ENCODE measurements at regions not wholly inside any gene's neighbourhood (a gene's known extent, or its start where the extent isn't known, plus 50 kb on each side); places are given as distances from the start of the nearest gene placed in this dataset.

DNA sequence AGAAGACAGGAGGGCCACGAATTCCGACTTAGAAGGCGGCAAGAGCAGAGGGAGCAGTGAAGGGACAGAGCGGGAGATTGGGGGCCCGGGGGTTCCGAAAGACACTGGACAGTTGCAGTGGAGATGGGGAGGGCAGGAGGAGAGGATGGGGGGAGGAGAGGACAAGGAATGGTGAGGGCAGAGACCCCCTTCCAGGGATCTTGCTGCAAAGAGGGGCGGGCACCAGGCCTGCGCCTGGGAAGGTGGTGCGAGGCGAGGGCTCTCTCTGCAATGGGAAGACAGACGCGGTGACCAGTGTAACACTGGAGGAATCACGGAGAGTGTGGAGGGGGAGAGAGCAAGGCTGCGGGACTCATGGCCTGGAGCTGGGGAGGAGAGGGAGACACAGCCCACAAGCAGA is 185.2 kb downstream of the RBFOX3 start:
- Histone ChIP-seq H3K4me3 (ENCODE audit: low read length in 2 of 2) (no peak overlapping the region), H3K36me3 (ENCODE audit: control insufficient read depth in 2 of 2, insufficient read depth in 2 of 2, low read length in 2 of 2) (no peaks in the 10 kb centered on the region), H3K9ac (ENCODE audit: low read depth in 1 of 2, low read length in 2 of 2) (no peak overlapping the region), H3K27me3 (ENCODE audit: control insufficient read depth in 2 of 2, insufficient read depth in 2 of 2, low read length in 2 of 2) (peaks cover 0 to 2% of the 10 kb centered on the region in 2 donors), H3K4me1 (ENCODE audit: control insufficient read depth in 2 of 2, insufficient read depth in 2 of 2, low read length in 2 of 2) (no peaks in the 10 kb centered on the region), H3K27ac (ENCODE audit: low read depth in 2 of 2, low read length in 2 of 2) (no peak overlapping the region), H3K9me3 (ENCODE audit: control insufficient read depth in 2 of 2, low read length in 2 of 2) (no peaks in the 10 kb centered on the region)

DNA sequence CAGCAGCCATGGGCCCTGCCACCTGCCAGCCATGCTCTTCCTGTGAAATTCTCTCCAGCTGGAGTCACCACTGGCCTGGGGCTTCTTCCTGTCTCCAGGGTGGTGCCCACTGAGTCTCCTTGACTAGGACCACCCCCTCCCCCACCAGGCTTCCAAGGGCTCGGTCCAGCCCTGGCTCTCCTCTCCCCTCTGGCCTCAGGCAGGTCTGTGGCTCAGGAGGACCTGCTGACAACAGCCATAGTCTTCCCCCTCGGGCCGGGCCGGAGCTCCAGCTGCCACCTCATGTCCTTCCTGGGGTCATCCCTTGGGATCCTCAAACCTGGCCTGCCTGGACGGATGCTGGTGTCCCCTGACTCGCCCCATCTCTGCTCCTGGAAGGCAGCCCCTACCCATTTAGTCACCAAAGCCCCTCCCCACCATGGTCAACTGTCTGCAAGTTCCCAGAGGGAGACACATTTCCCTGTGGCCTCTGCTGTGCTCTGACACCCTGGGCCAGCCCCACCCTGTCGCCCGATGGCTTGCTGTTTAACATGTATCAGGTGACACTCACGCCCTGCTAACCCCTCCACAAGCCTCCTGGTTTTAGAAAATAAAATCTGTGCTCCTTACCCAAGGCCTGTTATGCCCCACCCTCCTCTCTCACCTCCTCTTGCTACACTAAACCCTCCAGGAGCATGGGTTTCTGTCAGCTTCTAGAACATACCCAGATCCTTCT is 186.2 kb downstream of the RBFOX3 start:
- Histone ChIP-seq H3K4me1 (ENCODE audit: control insufficient read depth in 2 of 2, insufficient read depth in 2 of 2, low read length in 2 of 2) (no peaks in the 10 kb centered on the region), H3K27ac (ENCODE audit: low read depth in 2 of 2, low read length in 2 of 2) (no peak overlapping the region), H3K27me3 (ENCODE audit: control insufficient read depth in 2 of 2, insufficient read depth in 2 of 2, low read length in 2 of 2) (peaks cover 0 to 2% of the 10 kb centered on the region in 2 donors), H3K9me3 (ENCODE audit: control insufficient read depth in 2 of 2, low read length in 2 of 2) (no peaks in the 10 kb centered on the region), H3K36me3 (ENCODE audit: control insufficient read depth in 2 of 2, insufficient read depth in 2 of 2, low read length in 2 of 2) (no peaks in the 10 kb centered on the region), H3K9ac (ENCODE audit: low read depth in 1 of 2, low read length in 2 of 2) (no peak overlapping the region), H3K4me3 (ENCODE audit: low read length in 2 of 2) (no peak overlapping the region)

DNA sequence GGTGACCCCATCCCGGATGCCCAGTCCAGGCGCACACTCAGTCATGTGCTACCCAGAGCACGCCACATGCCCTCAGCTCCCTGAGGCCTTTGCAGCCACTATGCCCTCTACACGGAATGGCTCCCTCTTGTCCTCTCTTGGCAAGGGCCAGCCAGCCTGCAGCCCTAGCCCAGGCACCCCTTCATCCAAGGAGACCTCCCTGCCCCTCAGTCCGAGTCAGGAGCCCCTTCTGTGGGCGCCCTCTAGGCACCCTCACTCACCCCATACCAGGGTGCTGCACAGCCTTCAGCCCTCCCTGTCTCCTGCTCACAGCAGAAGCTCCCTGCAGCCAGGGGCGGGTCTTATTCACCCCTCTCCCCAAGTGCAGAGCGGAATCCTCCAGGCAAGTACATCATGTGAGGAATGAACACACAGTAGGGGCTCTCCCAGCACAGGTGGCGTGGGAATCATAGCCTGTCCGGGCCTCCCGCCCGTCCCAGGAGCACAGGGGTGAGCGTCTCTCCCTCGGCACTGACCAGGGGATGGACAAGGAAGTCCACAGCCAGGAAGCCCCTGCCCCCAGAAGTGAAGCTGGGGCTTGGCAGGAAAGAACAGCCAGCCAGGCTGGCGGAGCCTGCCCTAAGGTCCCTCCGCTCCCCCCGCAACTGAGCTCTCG is 186.9 kb downstream of the RBFOX3 start:
- Histone ChIP-seq H3K9ac (ENCODE audit: low read depth in 1 of 2, low read length in 2 of 2) (no peak overlapping the region), H3K9me3 (ENCODE audit: control insufficient read depth in 2 of 2, low read length in 2 of 2) (no peaks in the 10 kb centered on the region), H3K27ac (ENCODE audit: low read depth in 2 of 2, low read length in 2 of 2) (no peak overlapping the region), H3K36me3 (ENCODE audit: control insufficient read depth in 2 of 2, insufficient read depth in 2 of 2, low read length in 2 of 2) (no peaks in the 10 kb centered on the region), H3K4me3 (ENCODE audit: low read length in 2 of 2) (no peak overlapping the region), H3K4me1 (ENCODE audit: control insufficient read depth in 2 of 2, insufficient read depth in 2 of 2, low read length in 2 of 2) (no peaks in the 10 kb centered on the region), H3K27me3 (ENCODE audit: control insufficient read depth in 2 of 2, insufficient read depth in 2 of 2, low read length in 2 of 2) (peaks cover 0 to 2% of the 10 kb centered on the region in 2 donors)

DNA sequence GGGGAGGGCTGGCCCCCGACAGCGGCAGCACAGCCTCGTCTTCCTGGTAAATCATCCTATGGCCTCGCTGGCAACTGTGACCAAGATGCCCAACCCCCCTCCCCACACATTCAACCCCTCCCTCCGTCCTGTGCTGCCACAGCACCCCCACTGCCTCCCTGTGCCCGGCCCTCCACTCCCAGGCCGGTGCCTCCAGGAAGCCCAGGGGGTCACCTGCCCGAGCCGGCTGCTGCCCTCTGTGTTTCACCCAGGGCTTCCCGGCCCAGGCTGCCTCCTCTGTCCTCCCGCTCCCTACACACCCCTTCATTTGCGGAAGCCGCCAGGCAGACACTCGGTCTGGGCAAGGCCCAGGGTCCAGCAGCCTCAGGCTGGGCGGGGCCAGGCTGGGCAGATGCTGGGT is 188.6 kb downstream of the RBFOX3 start:
- Histone ChIP-seq H3K9me3 (ENCODE audit: control insufficient read depth in 2 of 2, low read length in 2 of 2) (no peaks in the 10 kb centered on the region), H3K9ac (ENCODE audit: low read depth in 1 of 2, low read length in 2 of 2) (no peak overlapping the region), H3K36me3 (ENCODE audit: control insufficient read depth in 2 of 2, insufficient read depth in 2 of 2, low read length in 2 of 2) (no peaks in the 10 kb centered on the region), H3K27ac (ENCODE audit: low read depth in 2 of 2, low read length in 2 of 2) (no peak overlapping the region), H3K4me1 (ENCODE audit: control insufficient read depth in 2 of 2, insufficient read depth in 2 of 2, low read length in 2 of 2) (no peaks in the 10 kb centered on the region), H3K27me3 (ENCODE audit: control insufficient read depth in 2 of 2, insufficient read depth in 2 of 2, low read length in 2 of 2) (no peaks in the 10 kb centered on the region), H3K4me3 (ENCODE audit: low read length in 2 of 2) (no peak overlapping the region)

GRCh38 chr17:79420318-79421243 is 190.3 kb downstream of the RBFOX3 start:
- Histone ChIP-seq H3K36me3 (ENCODE audit: control insufficient read depth in 2 of 2, insufficient read depth in 2 of 2, low read length in 2 of 2) (no peaks in the 10 kb centered on the region), H3K27me3 (ENCODE audit: control insufficient read depth in 2 of 2, insufficient read depth in 2 of 2, low read length in 2 of 2) (peaks cover 0 to 2% of the 10 kb centered on the region in 2 donors), H3K27ac (ENCODE audit: low read depth in 2 of 2, low read length in 2 of 2) (no peak overlapping the region), H3K9ac (ENCODE audit: low read depth in 1 of 2, low read length in 2 of 2) (no peak overlapping the region), H3K9me3 (ENCODE audit: control insufficient read depth in 2 of 2, low read length in 2 of 2) (no peaks in the 10 kb centered on the region), H3K4me3 (ENCODE audit: low read length in 2 of 2) (no peak overlapping the region), H3K4me1 (ENCODE audit: control insufficient read depth in 2 of 2, insufficient read depth in 2 of 2, low read length in 2 of 2) (no peaks in the 10 kb centered on the region)

DNA sequence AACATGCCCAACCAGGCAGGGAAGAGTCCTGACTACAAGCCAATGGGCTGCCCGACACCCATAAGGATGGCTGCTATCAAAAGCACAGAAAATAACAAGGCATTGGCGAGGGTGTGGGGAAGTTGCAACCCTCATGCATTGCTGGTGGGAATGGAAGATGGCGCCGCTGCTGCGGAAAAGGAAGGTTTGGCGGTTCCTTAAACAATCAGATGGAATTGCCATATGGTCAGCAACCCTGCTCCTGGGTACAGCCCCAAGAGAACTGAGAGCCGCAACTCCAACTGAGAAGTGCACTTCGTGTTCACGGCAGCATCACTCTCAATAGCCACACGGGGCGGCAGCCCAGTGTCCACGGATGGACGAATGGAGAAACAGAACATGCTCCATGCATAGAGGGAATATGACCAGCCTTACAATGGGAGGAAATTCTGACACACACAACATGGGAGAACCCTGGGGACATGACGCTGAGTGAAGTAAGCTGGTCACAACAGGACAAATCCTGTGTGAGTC is 193.3 kb downstream of the RBFOX3 start:
- Histone ChIP-seq H3K9ac (ENCODE audit: low read depth in 1 of 2, low read length in 2 of 2) (no peak overlapping the region), H3K27ac (ENCODE audit: low read depth in 2 of 2, low read length in 2 of 2) (no peak overlapping the region), H3K9me3 (ENCODE audit: control insufficient read depth in 2 of 2, low read length in 2 of 2) (no peaks in the 10 kb centered on the region), H3K4me1 (ENCODE audit: control insufficient read depth in 2 of 2, insufficient read depth in 2 of 2, low read length in 2 of 2) (no peaks in the 10 kb centered on the region), H3K36me3 (ENCODE audit: control insufficient read depth in 2 of 2, insufficient read depth in 2 of 2, low read length in 2 of 2) (no peaks in the 10 kb centered on the region), H3K4me3 (ENCODE audit: low read length in 2 of 2) (no peak overlapping the region), H3K27me3 (ENCODE audit: control insufficient read depth in 2 of 2, insufficient read depth in 2 of 2, low read length in 2 of 2) (peaks cover 2 to 4% of the 10 kb centered on the region in 2 donors)

GRCh38 chr17:79415909-79416308 is 194.9 kb downstream of the RBFOX3 start:
- no peaks in the 10 kb centered on the region for H3K4me1 ChIP-seq (ENCODE audit: control insufficient read depth in 2 of 2, insufficient read depth in 2 of 2, low read length in 2 of 2)
- H3K9ac ChIP-seq (ENCODE audit: low read depth in 1 of 2, low read length in 2 of 2): no peak overlapping the region
- H3K36me3 ChIP-seq (ENCODE audit: control insufficient read depth in 2 of 2, insufficient read depth in 2 of 2, low read length in 2 of 2): no peaks in the 10 kb centered on the region
- H3K27ac ChIP-seq (ENCODE audit: low read depth in 2 of 2, low read length in 2 of 2): no peak overlapping the region
- peaks cover 2 to 8% of the 10 kb centered on the region in 2 donors for H3K27me3 ChIP-seq (ENCODE audit: control insufficient read depth in 2 of 2, insufficient read depth in 2 of 2, low read length in 2 of 2)
- no peak overlapping the region for H3K4me3 ChIP-seq (ENCODE audit: low read length in 2 of 2)
- no peaks in the 10 kb centered on the region for H3K9me3 ChIP-seq (ENCODE audit: control insufficient read depth in 2 of 2, low read length in 2 of 2)

DNA sequence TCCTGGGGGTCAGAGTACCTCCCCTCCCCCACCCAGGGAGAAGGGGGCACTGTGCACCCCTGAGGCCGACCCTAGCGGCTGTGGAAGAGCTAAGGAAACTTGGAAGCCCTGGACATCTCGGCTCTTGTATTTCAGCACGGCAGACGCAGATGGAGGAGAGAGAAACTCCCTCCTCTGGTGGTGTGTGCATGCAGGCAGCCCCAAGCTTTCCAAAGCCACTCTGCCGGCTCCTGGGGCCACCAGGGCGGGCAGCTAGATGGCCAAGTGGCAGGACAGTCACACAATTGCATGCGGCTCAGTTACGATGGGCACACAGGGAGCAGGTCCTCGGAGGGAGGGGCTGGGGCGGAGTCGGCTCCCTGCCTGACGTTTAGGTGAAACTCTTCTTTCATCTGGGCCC is 195.5 kb downstream of the RBFOX3 start:
- H3K27me3 ChIP-seq (ENCODE audit: control insufficient read depth in 2 of 2, insufficient read depth in 2 of 2, low read length in 2 of 2): peaks cover 2 to 8% of the 10 kb centered on the region in 2 donors
- H3K27ac ChIP-seq (ENCODE audit: low read depth in 2 of 2, low read length in 2 of 2): no peak overlapping the region

DNA sequence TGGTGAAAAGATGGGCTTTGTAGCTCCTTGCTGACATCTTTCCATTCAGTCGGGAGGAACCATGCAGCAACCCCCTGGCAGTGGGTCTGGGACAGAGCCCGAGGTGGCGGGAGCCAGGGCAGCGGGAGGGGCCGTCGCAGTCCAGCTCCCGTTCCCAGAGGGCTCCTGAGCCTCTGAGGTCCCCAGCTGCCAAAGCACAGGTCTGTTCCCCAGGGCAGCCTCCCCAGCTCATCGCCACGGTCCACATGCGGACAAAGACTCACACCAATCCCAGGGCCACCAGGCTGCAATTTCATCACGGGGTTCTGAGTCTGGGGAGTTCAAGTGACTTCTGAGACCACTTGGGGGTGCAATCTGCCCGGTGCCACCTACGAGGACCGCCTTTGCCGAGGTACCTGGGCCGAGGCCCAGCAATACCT is 196.0 kb downstream of the RBFOX3 start:
- Histone ChIP-seq H3K4me3 (ENCODE audit: low read length in 2 of 2) (no peak overlapping the region), H3K27ac (ENCODE audit: low read depth in 2 of 2, low read length in 2 of 2) (no peak overlapping the region), H3K36me3 (ENCODE audit: control insufficient read depth in 2 of 2, insufficient read depth in 2 of 2, low read length in 2 of 2) (no peaks in the 10 kb centered on the region), H3K27me3 (ENCODE audit: control insufficient read depth in 2 of 2, insufficient read depth in 2 of 2, low read length in 2 of 2) (peaks cover 2 to 8% of the 10 kb centered on the region in 2 donors), H3K9ac (ENCODE audit: low read depth in 1 of 2, low read length in 2 of 2) (no peak overlapping the region), H3K9me3 (ENCODE audit: control insufficient read depth in 2 of 2, low read length in 2 of 2) (no peaks in the 10 kb centered on the region), H3K4me1 (ENCODE audit: control insufficient read depth in 2 of 2, insufficient read depth in 2 of 2, low read length in 2 of 2) (no peaks in the 10 kb centered on the region)

More for the DNA sequence above, 195.5 kb downstream of the RBFOX3 start:
- Histone ChIP-seq H3K4me1 (ENCODE audit: control insufficient read depth in 2 of 2, insufficient read depth in 2 of 2, low read length in 2 of 2) (no peaks in the 10 kb centered on the region), H3K36me3 (ENCODE audit: control insufficient read depth in 2 of 2, insufficient read depth in 2 of 2, low read length in 2 of 2) (no peaks in the 10 kb centered on the region), H3K9me3 (ENCODE audit: control insufficient read depth in 2 of 2, low read length in 2 of 2) (no peaks in the 10 kb centered on the region), H3K4me3 (ENCODE audit: low read length in 2 of 2) (no peak overlapping the region), H3K9ac (ENCODE audit: low read depth in 1 of 2, low read length in 2 of 2) (no peak overlapping the region)
